PC-3 (cell line): ENCODE measurements at regions not wholly inside any gene's neighbourhood (a gene's known extent, or its start where the extent isn't known, plus 50 kb on each side); places are given as distances from the start of the nearest gene placed in this dataset.

ENCODE experiments used
- ATAC-seq: fragments of 200-7000 bp; cut with Tn5 transposase; 2 replicates; pipeline ENCODE4 v1.9.1; 2020; ENCODE audit warnings: mild to moderate bottlenecking, moderate library complexity
- BruUV-seq: library from RNA; stranded (reverse); fragments of 400-500 nt; replicated peaks from 2 replicates; lab custom pipeline; 2021; lab: Mats Ljungman, UMichigan
- CTCF ChIA-PET: fragments of 300-600 bp; sonication (Branson Sonifier 250); formaldehyde crosslinking; loops from one replicate; lab custom pipeline; 2022; ENCODE audit warnings: antibody characterized with exemption; lab: Charles Lee
- POLR2A ChIA-PET: fragments of 300-600 bp; sonication (Branson Sonifier 250); formaldehyde crosslinking; loops from one replicate; lab custom pipeline; 2022; ENCODE audit warnings: antibody characterized with exemption; ENCODE audit not compliant: unreplicated experiment; lab: Charles Lee
- DNase-seq: peaks from one replicate; pipeline ENCODE4 v3.0.0-alpha.2; 2015
- H2AFZ ChIP-seq: fragments of 300-600 bp; sonication (generic); 2 replicates; pipeline ENCODE4 v1.6.0; 2016; ENCODE audit warnings: antibody characterized with exemption, low read length
- H3F3A ChIP-seq: fragments of 300-600 bp; sonication (generic); one replicate; pipeline ENCODE4 v1.6.0; 2017; ENCODE audit warnings: antibody characterized with exemption, low read length, control low read depth, mild to moderate bottlenecking; ENCODE audit not compliant: unreplicated experiment
- H3K27ac ChIP-seq: fragments of 300-600 bp; sonication (generic); 2 replicates; pipeline ENCODE4 v1.5.1; 2016; ENCODE audit warnings: mild to moderate bottlenecking, low read length
- H3K27me3 ChIP-seq: fragments of 300-600 bp; sonication (generic); 2 replicates; pipeline ENCODE4 v1.6.1; 2016; ENCODE audit warnings: low read length, mixed read lengths
- H3K36me3 ChIP-seq: fragments of 300-600 bp; sonication (generic); 2 replicates; pipeline ENCODE4 v1.6.1; 2016; ENCODE audit warnings: low read depth, mixed run types, low read length, mixed read lengths
- H3K4me1 ChIP-seq: fragments of 300-600 bp; sonication (generic); 2 replicates; pipeline ENCODE4 v1.5.1; 2016; ENCODE audit warnings: low read length; ENCODE audit not compliant: insufficient read depth
- H3K4me2 ChIP-seq: fragments of 300-600 bp; sonication (generic); 2 replicates; pipeline ENCODE4 v1.6.0; 2016; ENCODE audit warnings: low read length
- H3K4me3 ChIP-seq: fragments of 300-600 bp; sonication (generic); 2 replicates; pipeline ENCODE4 v1.5.1; 2016; ENCODE audit warnings: mild to moderate bottlenecking, low read length, mixed read lengths
- H3K79me2 ChIP-seq: fragments of 300-600 bp; sonication (generic); 2 replicates; pipeline ENCODE4 v1.6.1; 2017; ENCODE audit warnings: low read length, mixed read lengths
- H3K9ac ChIP-seq: fragments of 300-600 bp; sonication (generic); 2 replicates; pipeline ENCODE4 v1.6.0; 2016; ENCODE audit warnings: mild to moderate bottlenecking, low read length
- H3K9me2 ChIP-seq: fragments of 300-600 bp; sonication (generic); replicated peaks from 2 replicates; pipeline ENCODE4 v1.6.1; 2016; ENCODE audit warnings: mixed run types, low read length, mixed read lengths
- H3K9me3 ChIP-seq: fragments of 300-600 bp; sonication (generic); 2 replicates; pipeline ENCODE4 v1.6.1; 2016; ENCODE audit warnings: low read length, mixed read lengths
- H4K20me1 ChIP-seq: fragments of 300-600 bp; sonication (generic); 2 replicates; pipeline ENCODE4 v1.6.1; 2016; ENCODE audit warnings: low read length, mixed read lengths
- EZH2 ChIP-seq: fragments of 300-600 bp; sonication (generic); IDR thresholded peaks from one replicate; pipeline ENCODE4 v1.6.1; 2017; ENCODE audit warnings: antibody characterized with exemption, mild to moderate bottlenecking, low read length; ENCODE audit not compliant: unreplicated experiment
- EZH2phosphoT487 ChIP-seq: fragments of 300-600 bp; sonication (generic); IDR thresholded peaks from 2 replicates; pipeline ENCODE4 v1.6.1; 2018; ENCODE audit warnings: mild to moderate bottlenecking, antibody characterized with exemption, low read length, borderline replicate concordance
- intact Hi-C: fragments of 100-400 bp; cut with micrococcal nuclease; formaldehyde crosslinking; loops from 2 replicates; pipeline ENCODE4 v1.9.0; 2023
- TF ChIP-seq, protein P1 (sequence below): fragments of 300-600 bp; sonication (generic); conservative IDR thresholded peaks from 2 replicates; pipeline ENCODE4 v1.5.1; 2017; ENCODE audit warnings: antibody characterized with exemption, low read depth, mild to moderate bottlenecking, low read length

DNA sequence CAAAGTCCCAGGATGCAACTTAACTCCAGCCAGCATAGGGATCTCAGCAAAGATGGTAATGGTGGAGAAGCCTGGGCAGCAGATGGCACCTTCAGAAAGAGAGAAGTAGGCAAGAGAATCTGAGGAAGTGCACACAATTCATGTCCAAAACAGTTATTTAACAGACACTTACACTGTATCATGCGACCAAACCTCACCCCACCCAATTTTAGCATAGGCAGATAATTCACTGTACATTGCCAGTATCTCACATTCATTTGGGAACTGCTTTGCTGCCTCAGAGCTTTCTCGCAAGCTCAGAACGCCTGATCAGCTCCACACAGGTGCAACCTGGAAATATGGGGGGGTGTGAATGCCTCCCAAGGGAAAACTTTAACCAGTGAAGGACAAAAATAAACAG lies 143.0 kb upstream of the MAOA start:
- TF ChIP-seq EZH2 (no peak), EZH2phosphoT487 (no peak)
- TF ChIP-seq, protein P1, sequence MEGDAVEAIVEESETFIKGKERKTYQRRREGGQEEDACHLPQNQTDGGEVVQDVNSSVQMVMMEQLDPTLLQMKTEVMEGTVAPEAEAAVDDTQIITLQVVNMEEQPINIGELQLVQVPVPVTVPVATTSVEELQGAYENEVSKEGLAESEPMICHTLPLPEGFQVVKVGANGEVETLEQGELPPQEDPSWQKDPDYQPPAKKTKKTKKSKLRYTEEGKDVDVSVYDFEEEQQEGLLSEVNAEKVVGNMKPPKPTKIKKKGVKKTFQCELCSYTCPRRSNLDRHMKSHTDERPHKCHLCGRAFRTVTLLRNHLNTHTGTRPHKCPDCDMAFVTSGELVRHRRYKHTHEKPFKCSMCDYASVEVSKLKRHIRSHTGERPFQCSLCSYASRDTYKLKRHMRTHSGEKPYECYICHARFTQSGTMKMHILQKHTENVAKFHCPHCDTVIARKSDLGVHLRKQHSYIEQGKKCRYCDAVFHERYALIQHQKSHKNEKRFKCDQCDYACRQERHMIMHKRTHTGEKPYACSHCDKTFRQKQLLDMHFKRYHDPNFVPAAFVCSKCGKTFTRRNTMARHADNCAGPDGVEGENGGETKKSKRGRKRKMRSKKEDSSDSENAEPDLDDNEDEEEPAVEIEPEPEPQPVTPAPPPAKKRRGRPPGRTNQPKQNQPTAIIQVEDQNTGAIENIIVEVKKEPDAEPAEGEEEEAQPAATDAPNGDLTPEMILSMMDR, result no peak
- ChIA-PET CTCF (no interaction called here), POLR2A (no interaction called here)
- H3K27me3 ChIP-seq, result peaks cover 12% of the 10 kb centered on the region; the same call in 1 of the 2 replicates
- H3K9ac ChIP-seq, result no peak overlapping the region
- H3K4me2 ChIP-seq, result no peak overlapping the region
- H3K79me2 ChIP-seq, result no peaks in the 10 kb centered on the region
- no peaks in the 10 kb centered on the region for H3K4me1 ChIP-seq
- no peaks in the 10 kb centered on the region for H3F3A ChIP-seq
- H3K4me3 ChIP-seq, result no peak overlapping the region
- ATAC-seq (no peak), DNase-seq (no peak)
- H3K27ac ChIP-seq, result no peak overlapping the region
- no TSS peak for BruUV-seq
- no peak overlapping the region for H2AFZ ChIP-seq
- no peaks in the 10 kb centered on the region for H4K20me1 ChIP-seq
- H3K9me3 ChIP-seq, result no peaks in the 10 kb centered on the region
- H3K9me2 ChIP-seq, result no peaks in the 10 kb centered on the region
- intact Hi-C loops, result no loop called here
- H3K36me3 ChIP-seq, result no peaks in the 10 kb centered on the region

DNA sequence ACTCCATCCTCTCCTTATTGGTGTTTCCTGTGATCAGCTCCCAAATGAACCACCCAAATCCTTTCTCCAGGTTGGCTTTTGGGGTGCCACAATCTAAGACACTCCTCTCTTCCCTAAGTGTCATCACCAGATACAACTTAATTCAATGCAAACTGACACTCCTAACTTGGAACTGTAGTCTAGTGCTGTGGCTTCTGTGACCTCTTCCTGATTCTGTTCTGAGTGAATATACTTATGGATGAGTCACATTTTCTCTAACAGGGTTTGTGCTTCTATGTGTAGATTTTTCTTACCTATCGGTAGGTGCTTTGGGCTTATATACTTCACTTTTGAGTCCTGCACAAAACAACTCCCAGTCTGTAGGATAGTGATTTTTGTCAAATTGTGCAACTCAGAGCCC lies 141.3 kb upstream of the MAOA start:
- H3K36me3 ChIP-seq, result no peaks in the 10 kb centered on the region
- no peak overlapping the region for H3K9ac ChIP-seq
- H2AFZ ChIP-seq, result no peak overlapping the region
- ATAC-seq (no peak), DNase-seq (no peak)
- no peaks in the 10 kb centered on the region for H3F3A ChIP-seq
- ChIA-PET CTCF (no interaction called here), POLR2A (no interaction called here)
- intact Hi-C loops, result no loop called here
- no peaks in the 10 kb centered on the region for H3K9me3 ChIP-seq
- no TSS peak for BruUV-seq
- no peaks in the 10 kb centered on the region for H3K9me2 ChIP-seq
- no peak overlapping the region for H3K27ac ChIP-seq
- no peak overlapping the region for H3K4me3 ChIP-seq
- H3K4me1 ChIP-seq, result no peaks in the 10 kb centered on the region
- no peaks in the 10 kb centered on the region for H4K20me1 ChIP-seq
- H3K27me3 ChIP-seq, result peaks cover 5% of the 10 kb centered on the region; the same call in 1 of the 2 replicates
- H3K79me2 ChIP-seq, result no peaks in the 10 kb centered on the region
- TF ChIP-seq EZH2phosphoT487 (no peak), EZH2 (no peak)
- TF ChIP-seq, protein P1, result no peak
- no peak overlapping the region for H3K4me2 ChIP-seq

DNA sequence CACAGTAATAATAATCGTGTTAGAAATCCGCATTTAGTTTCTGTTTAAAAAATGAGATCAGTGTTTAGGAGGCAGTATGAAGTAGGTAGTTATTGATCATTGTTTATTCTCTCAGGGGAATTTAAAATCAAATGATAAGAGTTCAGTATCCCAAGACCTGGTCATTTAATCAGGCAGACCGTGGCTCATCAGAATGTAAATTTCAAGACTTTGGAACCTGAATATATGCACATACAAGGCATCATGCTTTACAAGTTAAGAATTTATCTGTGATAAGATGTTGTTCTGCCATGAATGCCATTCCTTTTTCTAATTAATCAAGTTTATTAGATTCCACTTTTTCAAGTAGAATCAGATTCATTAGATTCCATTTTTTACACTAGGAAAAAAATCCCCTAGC lies 133.5 kb upstream of the MAOA start:
- H3K9ac ChIP-seq, result no peak overlapping the region
- no peak overlapping the region for H2AFZ ChIP-seq
- no peaks in the 10 kb centered on the region for H3F3A ChIP-seq
- H3K4me1 ChIP-seq, result no peaks in the 10 kb centered on the region
- no peak overlapping the region for H3K4me3 ChIP-seq
- no peaks in the 10 kb centered on the region for H3K79me2 ChIP-seq
- no peaks in the 10 kb centered on the region for H3K36me3 ChIP-seq
- DNase-seq (no peak), ATAC-seq (no peak)
- H3K9me2 ChIP-seq, result no peaks in the 10 kb centered on the region
- peaks cover 25% of the 10 kb centered on the region for H3K27me3 ChIP-seq
- POLR2A ChIA-PET, result no interaction called here
- no peak overlapping the region for H3K4me2 ChIP-seq
- no peaks in the 10 kb centered on the region for H3K9me3 ChIP-seq
- BruUV-seq, result no TSS peak
- H3K27ac ChIP-seq, result no peak overlapping the region
- CTCF ChIA-PET, result no interaction called here
- no peaks in the 10 kb centered on the region for H4K20me1 ChIP-seq
- intact Hi-C loops, result no loop called here
- TF ChIP-seq, protein P1, result no peak
- TF ChIP-seq EZH2, result no peak
- no peak for TF ChIP-seq EZH2phosphoT487
